ENCODE measurements at regions not wholly inside any gene's neighbourhood (a gene's known extent, or its start where the extent isn't known, plus 50 kb on each side); places are given as distances from the start of the nearest gene placed in this dataset.

DNA sequence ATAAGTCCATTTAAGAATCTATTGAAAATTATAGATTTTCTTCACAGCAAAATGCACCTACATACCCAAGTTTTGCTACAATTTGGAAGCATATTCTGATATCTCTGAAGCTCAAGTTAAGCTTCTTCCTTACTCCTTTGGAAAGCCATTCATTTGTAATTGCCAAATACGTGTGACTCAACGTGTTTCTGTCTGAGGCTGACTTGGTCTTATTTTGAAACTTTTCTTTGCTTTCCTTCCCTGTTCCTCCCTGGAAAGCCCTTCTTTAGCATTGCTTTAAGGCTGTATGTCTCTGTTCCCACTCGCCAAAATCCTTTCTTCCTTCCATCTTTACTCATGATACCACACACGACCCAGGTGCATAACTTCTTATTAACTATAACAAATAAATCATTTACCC, 232.0 kb downstream of the ZBBX start:
- no peaks in the 10 kb centered on the region for H3K36me3 ChIP-seq (ENCODE audit: control insufficient read depth, insufficient read depth, low read length)
- WGBS, 2 experiments (ENCODE audit: insufficient coverage in 2 of 2) = 87 to 98% methylated on average over 3 to 4 of the region's 4 CpGs
- no peaks in the 10 kb centered on the region for H3K9me3 ChIP-seq (ENCODE audit: control insufficient read depth, low read length)
- H3K4me3 ChIP-seq (ENCODE audit: extremely low read depth, insufficient read depth, low read length, poor library complexity, severe bottlenecking) = no peak overlapping the region
- no peaks in the 10 kb centered on the region for H3K4me1 ChIP-seq (ENCODE audit: control insufficient read depth, insufficient read depth, low read length, poor library complexity, severe bottlenecking)
- H3K27ac ChIP-seq (ENCODE audit: low read depth, low read length, severe bottlenecking) = no peak overlapping the region

DNA sequence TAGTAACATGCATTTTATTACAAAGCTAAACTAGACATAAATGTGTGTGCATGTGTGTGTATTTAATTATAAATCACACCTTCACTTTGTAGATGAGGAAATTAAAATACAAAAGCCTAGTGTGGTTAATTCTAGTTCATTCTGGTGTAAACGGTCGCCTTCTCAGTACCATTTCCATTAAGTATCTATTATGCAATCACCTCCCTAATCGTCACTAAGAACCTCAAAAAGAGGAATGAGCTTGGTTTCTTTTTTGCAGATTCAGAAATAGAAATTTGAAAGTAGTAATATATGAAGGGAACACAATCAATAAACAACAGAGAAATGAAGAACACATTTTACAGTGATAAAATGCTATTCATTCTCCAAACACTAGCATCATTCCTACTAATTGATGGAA, 233.2 kb downstream of the ZBBX start:
- no CpG with 5 or more reads among the region's 3 CpGs for WGBS, 2 experiments (ENCODE audit: insufficient coverage in 2 of 2)
- H3K36me3 ChIP-seq (ENCODE audit: control insufficient read depth, insufficient read depth, low read length) = no peaks in the 10 kb centered on the region
- no peak overlapping the region for H3K27ac ChIP-seq (ENCODE audit: low read depth, low read length, severe bottlenecking)
- H3K9me3 ChIP-seq (ENCODE audit: control insufficient read depth, low read length) = no peaks in the 10 kb centered on the region
- H3K4me1 ChIP-seq (ENCODE audit: control insufficient read depth, insufficient read depth, low read length, poor library complexity, severe bottlenecking) = no peaks in the 10 kb centered on the region
- no peak overlapping the region for H3K4me3 ChIP-seq (ENCODE audit: extremely low read depth, insufficient read depth, low read length, poor library complexity, severe bottlenecking)

DNA sequence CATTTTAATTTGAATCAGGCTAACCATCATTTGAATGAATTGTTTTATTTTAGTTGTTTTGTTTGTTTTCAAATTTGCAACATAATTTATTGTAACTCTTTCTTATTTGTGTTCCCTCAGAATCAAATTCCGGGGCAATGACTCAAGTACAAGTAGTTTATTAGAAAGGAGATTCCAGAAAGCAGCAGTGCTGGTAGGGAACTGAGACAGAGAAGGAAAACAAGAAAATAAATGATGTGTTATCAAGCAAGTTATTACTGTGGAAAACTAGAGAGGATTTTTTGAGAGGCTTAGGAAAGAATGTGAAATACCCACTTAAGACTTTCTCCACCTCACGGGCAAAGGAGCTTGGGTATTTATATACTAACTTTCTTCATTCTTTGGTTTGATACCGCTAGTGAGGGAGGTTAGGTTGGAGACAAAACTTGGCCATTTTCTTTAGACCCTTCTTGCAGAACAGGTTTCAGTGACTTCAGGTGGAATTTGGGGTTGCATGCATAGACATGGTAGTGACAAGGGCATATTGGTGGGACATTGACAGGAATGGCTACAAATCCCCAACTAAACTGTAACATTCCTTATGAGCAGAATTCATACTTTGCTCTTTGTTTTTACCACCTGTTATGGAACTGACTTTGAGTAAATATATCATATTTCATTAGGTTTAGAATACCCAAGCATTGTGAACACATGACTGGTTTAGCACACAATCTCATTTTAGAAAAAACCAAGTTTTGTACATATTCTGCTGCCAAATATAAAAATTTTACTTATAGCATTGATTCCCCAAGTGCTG, 254.3 kb downstream of the ZBBX start:
- Histone ChIP-seq H3K4me3 (ENCODE audit: extremely low read depth, insufficient read depth, low read length, poor library complexity, severe bottlenecking) (no peak overlapping the region), H3K9me3 (ENCODE audit: control insufficient read depth, low read length) (no peaks in the 10 kb centered on the region), H3K27ac (ENCODE audit: low read depth, low read length, severe bottlenecking) (no peak overlapping the region), H3K36me3 (ENCODE audit: control insufficient read depth, insufficient read depth, low read length) (no peaks in the 10 kb centered on the region), H3K4me1 (ENCODE audit: control insufficient read depth, insufficient read depth, low read length, poor library complexity, severe bottlenecking) (no peaks in the 10 kb centered on the region)
- WGBS, 2 experiments (ENCODE audit: insufficient coverage in 2 of 2) = 80% methylated on average over 1 of the region's 3 CpGs; no CpG with 5 or more reads in 1 of the 2 experiments

DNA sequence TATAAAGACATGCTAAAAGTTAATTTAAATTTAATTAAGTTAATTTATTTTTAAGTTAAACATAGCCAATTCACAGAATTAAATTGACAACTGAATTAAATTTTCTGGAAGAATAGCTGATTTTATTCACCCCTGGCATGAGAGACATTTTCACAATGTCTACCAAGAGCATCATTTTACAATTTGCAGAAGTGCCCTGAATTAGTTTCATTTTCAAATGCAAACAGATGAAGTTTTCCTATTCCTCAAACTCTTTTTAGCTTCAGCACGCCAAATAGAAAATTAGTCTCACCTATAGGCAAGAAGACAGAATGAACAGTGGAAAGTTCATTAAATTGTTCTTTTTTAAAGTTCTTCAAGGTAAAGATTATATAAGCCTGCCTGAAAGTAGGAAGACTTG, 259.3 kb downstream of the ZBBX start:
- H3K36me3 ChIP-seq (ENCODE audit: control insufficient read depth, insufficient read depth, low read length) = no peaks in the 10 kb centered on the region
- no CpG with 5 or more reads among the region's 1 CpG for WGBS, 2 experiments (ENCODE audit: insufficient coverage in 2 of 2)
- H3K4me3 ChIP-seq (ENCODE audit: extremely low read depth, insufficient read depth, low read length, poor library complexity, severe bottlenecking) = no peak overlapping the region
- H3K27ac ChIP-seq (ENCODE audit: low read depth, low read length, severe bottlenecking) = no peak overlapping the region
- H3K9me3 ChIP-seq (ENCODE audit: control insufficient read depth, low read length) = no peaks in the 10 kb centered on the region
- H3K4me1 ChIP-seq (ENCODE audit: control insufficient read depth, insufficient read depth, low read length, poor library complexity, severe bottlenecking) = no peaks in the 10 kb centered on the region

DNA sequence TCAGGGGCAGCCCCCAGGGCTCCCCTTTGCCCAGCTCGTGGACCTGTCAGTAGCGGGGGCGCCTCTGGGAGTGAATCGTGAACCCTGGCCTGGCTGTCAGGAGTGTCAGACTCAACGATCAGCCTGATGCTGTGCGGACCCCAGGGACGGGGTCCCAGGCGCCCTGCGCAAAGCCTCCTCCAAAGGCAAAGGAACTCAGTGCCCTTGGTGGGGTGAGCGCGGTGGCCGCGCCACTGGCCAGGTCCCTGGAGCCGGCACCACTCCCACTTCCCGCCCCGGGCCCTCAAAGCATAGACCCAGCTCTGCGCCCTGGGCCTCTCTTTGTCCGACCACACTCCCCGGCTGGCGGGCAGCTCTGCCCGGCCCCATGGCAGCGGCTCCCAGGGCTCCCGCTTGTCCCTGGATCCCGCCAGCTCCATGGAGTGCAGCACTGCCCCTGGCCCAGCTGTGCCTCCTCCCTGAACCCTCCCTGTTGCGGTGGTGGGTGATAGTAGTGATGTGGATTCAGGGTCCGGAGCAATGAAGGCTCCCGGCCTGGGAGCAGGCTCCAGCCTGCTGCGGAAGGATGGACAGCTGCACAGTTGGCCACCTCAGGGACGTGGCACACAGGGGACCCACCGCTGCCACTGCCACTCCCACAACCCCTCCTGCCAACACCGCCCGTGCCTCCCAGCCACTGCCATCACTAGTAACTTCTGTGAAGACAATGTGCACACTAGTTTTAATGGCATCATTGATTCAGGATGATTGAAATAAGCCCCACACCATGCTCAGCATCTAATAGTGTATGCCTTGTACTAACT, 263.8 kb downstream of the ZBBX start:
- Histone ChIP-seq H3K4me1 (ENCODE audit: control insufficient read depth, insufficient read depth, low read length, poor library complexity, severe bottlenecking) (no peaks in the 10 kb centered on the region), H3K27ac (ENCODE audit: low read depth, low read length, severe bottlenecking) (no peak overlapping the region), H3K4me3 (ENCODE audit: extremely low read depth, insufficient read depth, low read length, poor library complexity, severe bottlenecking) (no peak overlapping the region), H3K9me3 (ENCODE audit: control insufficient read depth, low read length) (no peaks in the 10 kb centered on the region), H3K36me3 (ENCODE audit: control insufficient read depth, insufficient read depth, low read length) (no peaks in the 10 kb centered on the region)
- WGBS, 2 experiments (ENCODE audit: insufficient coverage in 2 of 2) = 92 to 93% methylated on average over 26 to 28 of the region's 32 CpGs

DNA sequence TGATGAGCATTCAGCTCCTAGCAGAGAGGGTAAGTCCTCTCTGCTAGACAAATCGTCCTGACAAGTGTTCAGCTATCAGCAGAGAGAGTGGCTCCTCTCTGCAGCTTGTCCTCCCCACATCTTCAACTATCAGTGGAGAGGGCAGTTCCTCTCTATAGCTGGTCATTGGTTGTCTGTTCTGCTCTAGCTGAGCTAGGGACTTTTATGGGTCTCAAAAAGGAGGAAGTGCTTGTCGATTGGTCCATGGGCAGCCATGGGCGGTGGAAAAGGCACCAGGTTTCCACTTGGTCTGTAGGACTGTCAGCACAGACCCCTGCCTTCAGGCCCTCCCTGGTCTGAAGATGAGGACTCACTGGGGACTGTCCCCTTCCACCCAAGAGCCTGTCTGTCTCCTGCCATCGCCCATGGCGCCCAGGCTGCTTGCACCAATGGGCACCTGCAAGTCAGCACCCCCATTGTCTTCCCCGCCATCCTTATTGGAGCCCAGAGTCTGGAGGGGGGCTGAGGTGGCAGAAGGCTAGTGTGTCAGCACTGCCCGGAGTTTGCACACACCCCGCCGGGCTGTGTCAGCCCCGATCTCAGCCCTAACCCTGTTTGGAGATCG, 264.7 kb downstream of the ZBBX start:
- Histone ChIP-seq H3K9me3 (ENCODE audit: control insufficient read depth, low read length) (no peaks in the 10 kb centered on the region), H3K27ac (ENCODE audit: low read depth, low read length, severe bottlenecking) (no peak overlapping the region), H3K4me3 (ENCODE audit: extremely low read depth, insufficient read depth, low read length, poor library complexity, severe bottlenecking) (no peak overlapping the region), H3K4me1 (ENCODE audit: control insufficient read depth, insufficient read depth, low read length, poor library complexity, severe bottlenecking) (no peaks in the 10 kb centered on the region), H3K36me3 (ENCODE audit: control insufficient read depth, insufficient read depth, low read length) (no peaks in the 10 kb centered on the region)
- 76 to 96% methylated on average over 5 to 9 of the region's 11 CpGs for WGBS, 2 experiments (ENCODE audit: insufficient coverage in 2 of 2)

DNA sequence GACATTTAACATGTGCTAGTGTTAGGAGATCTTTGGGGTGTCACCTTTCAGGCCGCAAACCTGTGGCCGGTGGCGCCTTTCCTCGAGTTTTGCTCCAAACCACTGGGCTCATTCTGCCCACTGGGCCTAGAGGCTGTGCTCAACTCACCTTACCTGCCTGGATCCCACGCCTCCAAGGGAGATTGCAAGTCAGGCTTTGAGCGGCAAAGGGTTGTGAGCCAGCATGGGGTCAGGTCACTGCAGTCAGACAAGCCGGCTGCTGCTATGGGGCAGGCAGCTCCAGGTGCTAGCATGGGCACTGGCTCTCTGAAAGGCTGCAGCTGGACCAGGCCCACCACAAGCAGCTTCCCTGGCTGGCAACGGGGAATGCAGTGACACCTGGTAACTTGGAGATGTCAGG, 265.5 kb downstream of the ZBBX start:
- H3K36me3 ChIP-seq (ENCODE audit: control insufficient read depth, insufficient read depth, low read length) = no peaks in the 10 kb centered on the region
- 88 to 97% methylated on average over 8 of the region's 8 CpGs for WGBS, 2 experiments (ENCODE audit: insufficient coverage in 2 of 2)
- no peak overlapping the region for H3K27ac ChIP-seq (ENCODE audit: low read depth, low read length, severe bottlenecking)
- H3K4me1 ChIP-seq (ENCODE audit: control insufficient read depth, insufficient read depth, low read length, poor library complexity, severe bottlenecking) = no peaks in the 10 kb centered on the region
- H3K9me3 ChIP-seq (ENCODE audit: control insufficient read depth, low read length) = no peaks in the 10 kb centered on the region
- no peak overlapping the region for H3K4me3 ChIP-seq (ENCODE audit: extremely low read depth, insufficient read depth, low read length, poor library complexity, severe bottlenecking)

DNA sequence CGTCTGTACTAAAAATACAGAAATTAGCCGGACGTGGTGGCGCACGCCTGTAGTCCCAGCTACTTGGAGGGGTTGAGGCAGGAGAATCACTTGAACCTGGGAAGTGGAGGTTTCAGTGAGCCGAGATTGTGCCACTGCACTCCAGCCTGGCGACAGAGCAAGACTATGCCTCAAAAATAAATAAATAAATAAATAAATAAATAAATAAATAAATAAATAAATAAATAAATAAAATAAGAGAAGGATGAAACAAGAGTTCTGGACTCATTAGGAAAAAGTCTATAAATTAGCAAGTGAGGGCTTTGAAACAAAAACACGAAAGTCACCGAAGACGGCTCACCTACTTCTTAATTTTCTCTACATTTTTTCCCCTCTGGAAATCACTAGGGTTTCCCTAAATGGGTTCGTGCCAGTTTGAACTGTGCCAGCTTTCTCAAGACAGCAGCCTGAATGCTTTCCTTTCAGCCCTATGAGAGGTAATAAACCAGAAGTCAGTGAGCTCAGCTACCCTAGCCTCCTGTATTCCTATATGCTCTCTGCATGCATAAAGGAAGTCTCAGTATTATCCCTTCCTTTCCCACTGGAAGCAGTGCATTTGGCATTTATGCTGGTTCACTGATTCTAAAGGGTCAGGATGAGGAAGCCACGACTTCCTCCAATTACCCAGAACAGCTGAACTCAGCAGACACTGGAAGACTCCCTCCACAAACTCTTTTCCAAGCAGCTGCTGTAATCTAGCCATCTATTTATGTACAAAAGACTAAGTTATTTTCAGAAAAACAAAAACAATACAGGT, 266.9 kb downstream of the ZBBX start:
- H3K9me3 ChIP-seq (ENCODE audit: control insufficient read depth, low read length) = no peaks in the 10 kb centered on the region
- WGBS, 2 experiments (ENCODE audit: insufficient coverage in 2 of 2) = 93 to 95% methylated on average over 10 of the region's 12 CpGs
- H3K27ac ChIP-seq (ENCODE audit: low read depth, low read length, severe bottlenecking) = peak overlapping the region; percentile 36
- H3K36me3 ChIP-seq (ENCODE audit: control insufficient read depth, insufficient read depth, low read length) = no peaks in the 10 kb centered on the region
- H3K4me1 ChIP-seq (ENCODE audit: control insufficient read depth, insufficient read depth, low read length, poor library complexity, severe bottlenecking) = no peaks in the 10 kb centered on the region
- H3K4me3 ChIP-seq (ENCODE audit: extremely low read depth, insufficient read depth, low read length, poor library complexity, severe bottlenecking) = no peak overlapping the region

DNA sequence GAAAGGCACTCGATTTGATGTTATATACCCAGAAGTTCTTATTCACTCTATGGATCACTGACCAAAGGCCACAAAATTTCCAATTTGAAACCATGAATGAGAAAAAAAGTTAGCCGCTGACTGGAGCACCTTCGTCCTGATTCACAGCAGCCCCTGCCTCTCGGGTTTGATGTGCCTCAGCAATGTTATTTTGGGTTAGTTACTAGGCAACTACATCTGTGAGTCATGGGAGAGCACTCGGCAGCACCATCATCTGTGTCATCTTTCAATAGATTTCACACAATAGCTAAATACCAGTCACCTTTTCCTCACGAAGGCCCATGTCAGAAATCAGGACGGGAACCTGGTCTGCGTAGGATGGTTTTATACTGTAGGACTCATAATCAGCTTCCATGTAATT, 269.2 kb downstream of the ZBBX start:
- Histone ChIP-seq H3K9me3 (ENCODE audit: control insufficient read depth, low read length) (no peaks in the 10 kb centered on the region), H3K4me1 (ENCODE audit: control insufficient read depth, insufficient read depth, low read length, poor library complexity, severe bottlenecking) (no peaks in the 10 kb centered on the region), H3K27ac (ENCODE audit: low read depth, low read length, severe bottlenecking) (peak overlapping the region; percentile 77), H3K4me3 (ENCODE audit: extremely low read depth, insufficient read depth, low read length, poor library complexity, severe bottlenecking) (no peak overlapping the region), H3K36me3 (ENCODE audit: control insufficient read depth, insufficient read depth, low read length) (no peaks in the 10 kb centered on the region)
- 39 to 47% methylated on average over 3 to 5 of the region's 8 CpGs for WGBS, 2 experiments (ENCODE audit: insufficient coverage in 2 of 2)

DNA sequence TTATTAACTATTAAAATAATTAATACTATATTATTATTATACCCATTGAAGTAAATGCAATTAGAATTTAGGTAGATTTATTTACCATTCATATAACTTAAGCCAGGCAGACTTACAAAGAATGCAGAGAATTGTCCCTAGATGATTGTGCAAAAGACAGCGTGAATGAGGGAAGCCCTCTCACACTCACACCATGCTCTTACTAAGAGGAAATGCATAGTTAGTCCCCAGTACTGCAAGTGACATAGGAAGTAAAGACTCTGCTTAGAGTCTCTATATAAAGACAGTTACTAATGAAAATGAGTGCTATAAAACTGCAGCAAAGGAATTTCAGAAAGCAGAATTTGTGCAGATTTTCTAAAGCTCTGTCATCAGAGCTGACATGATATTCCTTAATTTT, 270.4 kb downstream of the ZBBX start:
- WGBS, 2 experiments (ENCODE audit: insufficient coverage in 2 of 2) = no CpG with 5 or more reads among the region's 1 CpG
- Histone ChIP-seq H3K27ac (ENCODE audit: low read depth, low read length, severe bottlenecking) (no peak overlapping the region), H3K4me1 (ENCODE audit: control insufficient read depth, insufficient read depth, low read length, poor library complexity, severe bottlenecking) (no peaks in the 10 kb centered on the region), H3K4me3 (ENCODE audit: extremely low read depth, insufficient read depth, low read length, poor library complexity, severe bottlenecking) (no peak overlapping the region), H3K36me3 (ENCODE audit: control insufficient read depth, insufficient read depth, low read length) (no peaks in the 10 kb centered on the region), H3K9me3 (ENCODE audit: control insufficient read depth, low read length) (no peaks in the 10 kb centered on the region)

Data from mesodermal cell (in vitro differentiated cells).